ENCODE measurements at regions not wholly inside any gene's neighbourhood (a gene's known extent, or its start where the extent isn't known, plus 50 kb on each side); places are given as distances from the start of the nearest gene placed in this dataset.

DNA sequence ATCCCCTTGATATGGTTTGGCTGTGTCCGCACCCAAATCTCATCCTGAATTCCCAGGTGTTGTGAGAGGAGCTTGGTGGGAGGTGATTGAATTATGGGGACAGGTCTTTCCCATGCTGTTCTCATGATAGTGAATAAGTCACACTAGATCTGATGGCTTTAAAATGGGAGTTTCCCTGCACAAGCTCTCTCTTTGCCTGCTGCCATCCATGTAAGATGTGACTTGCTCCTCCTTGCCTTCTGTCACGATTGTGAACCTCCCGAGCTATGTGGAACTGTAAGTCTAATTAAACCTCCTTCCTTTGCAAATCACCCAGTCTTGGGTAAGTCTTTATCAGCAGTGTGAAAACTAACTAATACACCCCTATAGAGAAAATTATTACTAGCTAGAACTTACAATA is 959.5 kb upstream of the ADGRL2 start:
- DNase-seq: no peak

DNA sequence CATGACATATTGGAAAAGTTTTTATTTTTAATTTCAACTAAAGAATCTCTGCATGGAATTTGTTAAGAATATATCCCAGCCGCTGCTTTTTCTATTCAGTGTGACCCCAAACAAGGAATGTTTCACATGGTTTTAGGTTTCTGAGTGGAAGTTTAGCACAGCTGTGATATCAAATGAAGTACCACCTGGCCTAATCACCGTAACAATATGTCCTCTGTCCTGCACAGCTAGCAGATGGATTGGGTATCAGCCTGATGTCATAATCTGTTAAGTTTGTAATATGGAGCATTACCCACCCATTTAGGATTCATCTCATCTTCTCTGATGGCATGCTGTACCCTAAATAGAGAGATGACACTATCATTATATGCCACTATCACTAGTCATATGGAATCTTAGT is 963.7 kb upstream of the ADGRL2 start:
- no peak for DNase-seq

DNA sequence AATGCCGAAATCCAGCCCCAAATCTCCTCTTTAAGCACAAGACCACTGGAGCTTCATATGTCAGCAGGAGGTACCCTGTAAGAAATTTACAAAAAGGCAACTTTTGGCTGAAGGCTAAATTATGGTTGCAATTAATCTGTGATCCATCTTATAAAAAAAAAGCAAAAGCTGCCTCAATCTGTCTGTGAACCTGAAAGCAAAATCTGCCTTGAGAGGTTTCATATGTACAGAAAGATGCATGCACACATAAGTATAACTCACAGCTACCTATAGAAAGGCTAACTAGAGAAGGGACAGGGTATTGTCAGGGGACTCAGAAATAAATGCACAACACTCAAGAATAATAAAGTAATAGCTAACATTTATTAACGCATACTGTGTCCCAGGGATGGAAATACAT is 964.2 kb upstream of the ADGRL2 start:
- DNase-seq: no peak

DNA sequence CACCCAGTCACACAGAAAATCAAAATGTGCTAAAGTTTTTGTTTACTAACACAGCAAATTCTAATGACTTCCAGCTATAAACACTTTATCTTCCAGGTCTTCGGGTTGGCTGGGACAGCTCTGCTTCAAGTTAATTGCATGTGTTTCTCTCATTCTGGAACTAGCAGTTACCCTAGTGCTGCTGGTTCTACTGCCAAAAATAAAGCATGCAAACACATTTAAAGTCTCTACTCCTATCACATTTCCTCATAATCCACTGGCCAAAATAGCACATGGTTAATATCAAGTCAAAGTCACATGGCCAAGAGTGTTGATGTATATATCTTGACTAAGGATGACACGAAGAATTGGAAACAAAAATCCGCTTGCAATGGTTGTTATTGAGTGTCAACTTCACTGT is 973.1 kb upstream of the ADGRL2 start:
- DNase-seq: no peak

DNA sequence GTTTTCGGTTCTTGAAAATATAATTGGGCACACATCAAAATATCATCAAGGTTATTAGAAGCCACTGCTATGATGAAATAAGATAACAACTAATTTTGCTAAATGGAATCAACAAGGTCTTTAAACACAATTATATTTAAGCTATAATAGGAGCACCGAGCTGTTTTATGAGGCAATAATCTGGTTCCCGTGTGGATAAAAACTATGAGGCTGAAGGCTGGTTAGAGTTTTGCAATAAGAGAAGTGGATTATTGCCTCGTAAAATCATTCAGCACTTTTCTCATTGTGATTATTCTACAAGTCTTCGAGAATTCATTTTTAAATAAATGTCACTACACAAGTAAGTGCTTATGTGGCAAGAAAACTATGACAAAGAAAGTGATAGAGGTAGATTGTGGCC is 975.7 kb upstream of the ADGRL2 start:
- no peak for DNase-seq

DNA sequence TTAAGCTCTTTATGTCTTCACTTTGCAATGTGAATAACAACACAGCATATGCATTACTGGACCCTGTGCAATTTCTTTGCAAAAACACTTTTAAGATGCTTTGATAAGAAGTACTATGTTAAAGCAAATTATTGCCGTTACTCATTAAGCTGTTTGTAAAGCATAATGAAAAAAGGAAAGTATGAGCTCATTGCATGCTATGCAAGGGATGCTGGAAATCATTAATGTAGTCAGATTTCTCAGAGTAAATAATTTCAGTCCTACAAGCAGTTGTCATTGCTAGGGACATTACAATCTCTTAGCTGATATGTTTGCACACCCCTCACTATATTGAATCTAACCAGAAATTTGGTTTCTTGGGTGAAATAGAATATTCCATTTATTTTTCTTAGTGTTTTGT is 982.5 kb upstream of the ADGRL2 start:
- no peak for DNase-seq

DNA sequence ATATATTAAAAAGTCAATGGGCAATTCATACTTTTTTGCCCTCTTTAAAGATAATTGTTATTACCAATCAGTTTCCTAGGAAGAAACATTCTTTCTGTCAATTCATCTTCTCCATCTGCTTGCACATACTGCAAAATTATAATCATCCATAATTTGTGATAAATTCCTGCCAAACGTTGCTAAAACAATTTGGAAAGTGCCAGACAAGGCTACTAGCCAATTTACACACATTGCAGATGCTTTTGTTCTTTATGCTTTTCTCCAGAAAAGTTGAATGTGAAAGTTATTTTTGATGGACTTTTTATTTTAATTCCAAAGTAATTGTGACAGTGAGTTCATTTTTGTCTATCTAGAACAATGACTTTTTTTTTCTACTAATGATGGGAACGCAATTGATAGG is 992.8 kb upstream of the ADGRL2 start:
- peak in 1 of 2 donors; percentile 3 for DNase-seq

DNA sequence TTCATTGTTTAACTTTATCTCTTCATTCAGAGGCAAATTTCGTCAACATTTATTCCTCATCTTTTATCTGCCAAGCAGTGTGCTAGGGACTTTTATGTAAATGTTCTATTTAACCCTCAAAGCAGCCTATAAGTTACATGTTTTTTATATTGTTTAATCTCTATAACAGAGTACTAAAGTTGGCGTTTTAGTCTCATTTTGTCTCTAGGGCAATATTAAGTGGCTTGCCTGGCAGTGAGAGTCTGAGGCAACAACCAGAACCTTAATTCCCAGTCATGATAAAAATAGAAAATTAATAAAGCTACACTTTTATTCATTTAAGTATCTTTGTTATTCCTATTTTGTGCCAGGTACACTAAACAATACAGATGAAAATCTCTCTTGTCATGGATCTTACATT is 994.3 kb upstream of the ADGRL2 start:
- DNase-seq: no peak

DNA sequence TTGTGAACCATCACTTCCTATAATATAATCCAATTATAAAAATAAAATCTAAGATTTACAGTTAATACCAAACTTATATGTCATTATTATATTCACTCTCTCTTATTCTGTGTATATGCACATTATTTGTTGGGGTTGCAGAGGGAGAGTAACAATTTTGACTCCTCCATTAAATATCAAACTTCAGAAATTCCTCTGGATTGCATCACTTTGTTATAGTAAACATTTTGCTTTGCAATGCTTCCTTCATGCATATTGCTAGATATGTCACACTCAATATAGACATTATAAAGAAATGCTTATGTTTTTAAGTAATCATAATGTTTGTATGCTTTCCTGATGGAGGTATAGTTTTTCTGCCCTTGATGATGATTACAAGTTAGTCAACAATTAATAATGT is 999.0 kb upstream of the ADGRL2 start:
- DNase-seq: no peak

DNA sequence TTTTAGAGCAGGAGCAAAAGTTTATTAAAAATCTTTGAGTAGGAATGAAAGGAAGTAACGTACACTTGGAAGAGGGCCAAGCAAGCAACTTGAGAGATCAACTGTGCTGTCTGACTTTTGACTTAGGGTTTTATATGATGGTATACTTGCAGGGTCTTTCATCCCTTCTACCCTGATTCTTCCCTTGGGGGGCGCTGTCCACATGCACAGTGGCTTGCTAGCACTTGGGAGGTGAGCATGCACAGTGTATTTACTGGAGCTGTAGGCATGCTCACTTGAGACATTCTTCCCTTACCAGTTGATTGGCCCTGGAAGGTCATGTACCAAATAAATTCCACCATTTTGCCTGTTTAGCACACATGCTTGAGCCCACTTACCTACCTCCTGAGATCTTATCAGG is 1001.3 kb upstream of the ADGRL2 start:
- DNase-seq: no peak

DNA sequence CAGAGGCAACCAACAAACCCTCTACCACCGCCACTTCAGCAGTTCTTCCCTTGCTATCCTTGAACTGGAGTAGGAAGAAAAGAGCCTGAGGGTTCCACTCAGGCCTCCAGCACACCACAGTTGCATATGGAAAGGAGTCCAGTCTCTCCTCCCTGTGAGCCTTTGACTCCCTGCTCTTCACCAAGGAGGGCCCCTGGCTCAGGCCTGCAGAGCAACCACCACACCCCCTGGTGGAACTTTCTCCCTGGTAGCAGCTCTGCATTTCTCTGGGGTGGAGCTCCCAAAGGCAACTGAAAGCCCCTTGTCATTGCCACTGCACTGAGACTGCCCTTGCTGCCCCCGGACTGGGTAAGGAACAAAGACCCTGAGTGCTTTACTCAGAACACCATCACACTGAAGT is 1021.5 kb upstream of the ADGRL2 start:
- DNase-seq: no peak

DNA sequence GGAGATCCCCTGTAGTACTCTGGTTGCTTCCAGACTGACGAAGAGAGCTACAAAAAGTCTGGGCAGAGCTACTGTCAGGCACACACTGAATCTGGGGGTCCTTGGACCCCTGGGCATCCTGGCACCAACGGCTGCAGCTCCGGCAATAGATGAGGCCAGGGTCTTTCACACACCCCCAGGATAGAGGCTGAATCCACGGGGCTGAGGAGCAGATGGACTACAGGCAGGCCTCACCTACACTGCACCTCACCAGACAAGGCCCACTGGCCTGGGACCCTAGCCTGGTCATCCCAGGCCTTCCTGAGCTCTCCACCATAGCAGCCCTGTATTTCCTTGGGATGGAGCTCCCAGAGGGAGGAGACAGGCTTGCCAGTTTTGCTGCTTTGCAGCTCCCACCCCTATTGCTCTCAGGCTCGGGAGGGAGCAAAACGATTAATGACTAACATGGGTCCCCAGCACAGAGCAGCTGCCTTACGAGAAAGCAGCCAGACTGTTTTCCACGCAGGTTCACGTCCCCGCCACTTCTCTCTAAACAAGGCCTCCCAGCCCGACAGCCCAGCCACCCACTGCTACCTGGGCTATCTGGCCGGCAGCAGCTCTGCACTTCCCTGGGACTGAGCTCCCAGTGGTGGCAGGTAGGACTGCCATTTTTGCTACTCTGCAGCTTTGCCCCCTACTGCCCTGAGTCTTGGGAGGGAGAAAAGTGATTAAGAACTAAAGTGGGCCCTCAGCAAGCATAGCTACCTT is 1022.5 kb upstream of the ADGRL2 start:
- DNase-seq: no peak

DNA sequence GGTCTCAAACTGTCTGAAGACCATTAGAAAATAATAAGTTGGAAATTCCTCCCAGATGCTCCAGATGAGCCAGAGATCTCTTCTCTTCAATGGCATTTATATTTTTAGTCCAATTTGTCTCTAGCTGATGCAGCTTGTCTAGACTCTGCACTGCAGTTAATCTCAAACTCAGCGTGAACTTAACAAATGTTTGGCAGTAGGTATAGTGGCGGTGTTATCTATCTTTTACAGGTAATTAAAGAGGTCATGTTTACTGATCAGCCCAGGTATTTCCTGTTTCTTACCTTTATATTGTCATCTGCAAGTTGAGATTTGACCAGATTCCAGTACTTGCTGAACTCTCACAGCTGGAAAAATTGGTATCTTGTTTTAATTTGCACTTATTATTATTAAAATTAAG is 1024.5 kb upstream of the ADGRL2 start:
- DNase-seq: no peak

DNA sequence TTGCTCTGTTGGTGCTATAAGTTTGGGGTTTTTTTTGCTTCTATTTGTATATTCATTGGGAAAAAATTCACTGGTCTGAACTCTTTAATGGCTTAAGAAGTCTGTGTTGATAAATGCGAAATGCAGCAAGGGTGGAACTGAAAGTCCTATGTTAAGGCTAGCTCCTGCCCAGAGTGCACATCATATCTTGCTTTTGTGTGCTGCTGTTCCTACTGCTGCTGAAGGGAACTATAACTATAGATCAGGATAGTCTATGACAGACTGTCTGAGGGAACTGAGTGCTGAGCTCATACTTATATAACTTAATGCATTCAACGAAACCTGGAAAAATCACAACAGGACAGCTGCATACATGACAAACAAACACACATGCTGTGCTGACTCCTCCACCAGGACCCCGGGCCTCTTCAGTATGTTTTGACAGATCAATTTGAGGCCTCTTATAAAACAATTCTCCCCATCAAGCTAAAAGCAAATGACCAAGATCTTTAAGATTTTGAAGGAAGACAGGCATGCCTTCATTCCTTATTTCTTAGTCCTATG is 1031.5 kb upstream of the ADGRL2 start:
- DNase-seq: no peak

DNA sequence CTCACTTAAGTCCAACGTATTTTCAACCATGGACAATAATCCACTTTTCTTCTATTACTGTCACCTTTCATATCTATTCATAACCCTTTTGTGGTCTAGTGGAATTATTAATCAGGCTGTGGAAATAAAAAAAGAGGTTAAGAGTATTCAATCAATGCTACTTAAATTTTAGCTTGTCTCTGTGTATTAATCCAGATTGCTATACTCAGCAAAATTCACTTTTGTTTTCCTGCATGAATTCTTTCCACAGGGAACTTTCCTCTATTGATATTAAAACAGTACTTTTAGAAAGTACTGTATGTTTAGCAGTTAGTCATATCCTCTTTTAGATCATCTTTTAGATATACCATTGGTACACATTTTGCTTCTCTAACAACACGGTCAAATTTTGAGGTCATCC is 1033.0 kb upstream of the ADGRL2 start:
- no peak for DNase-seq

DNA sequence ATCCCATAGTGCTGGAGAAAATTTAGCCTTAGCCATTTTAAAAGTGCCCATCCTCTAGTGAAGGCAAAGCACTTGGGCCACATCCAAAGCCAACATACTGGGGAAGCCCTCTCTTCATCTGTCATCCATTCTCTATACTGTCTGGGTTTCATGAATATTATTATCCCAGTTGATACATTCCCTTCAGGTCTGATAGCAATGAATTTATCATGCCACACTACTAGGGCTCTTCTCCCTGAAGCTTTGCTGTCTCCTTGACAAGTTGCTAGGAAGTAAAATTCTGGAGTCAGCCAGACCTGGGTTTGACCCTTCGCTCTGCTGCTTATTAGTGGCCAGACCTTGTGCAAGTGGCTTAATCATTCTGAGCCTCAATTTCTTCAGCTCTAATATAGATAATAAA is 1041.4 kb upstream of the ADGRL2 start:
- no peak for DNase-seq

DNA sequence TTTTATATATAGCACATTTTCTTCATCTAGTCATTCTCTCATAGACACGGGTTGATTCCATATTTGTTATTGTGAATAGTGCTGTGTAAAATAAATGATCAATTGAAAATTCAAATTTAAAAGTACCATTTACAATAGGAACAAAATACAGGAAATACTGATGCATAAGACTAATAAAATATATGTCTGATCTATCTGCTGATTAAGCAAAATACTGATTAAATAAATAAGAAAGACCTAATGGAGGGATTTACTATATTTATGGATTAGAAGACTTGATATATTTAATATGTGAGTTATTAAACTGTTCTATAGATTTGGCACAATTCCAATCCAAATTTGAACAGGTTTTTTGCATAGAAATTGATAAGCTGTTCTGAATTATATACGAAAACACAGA is 1044.8 kb upstream of the ADGRL2 start:
- no peak for DNase-seq

DNA sequence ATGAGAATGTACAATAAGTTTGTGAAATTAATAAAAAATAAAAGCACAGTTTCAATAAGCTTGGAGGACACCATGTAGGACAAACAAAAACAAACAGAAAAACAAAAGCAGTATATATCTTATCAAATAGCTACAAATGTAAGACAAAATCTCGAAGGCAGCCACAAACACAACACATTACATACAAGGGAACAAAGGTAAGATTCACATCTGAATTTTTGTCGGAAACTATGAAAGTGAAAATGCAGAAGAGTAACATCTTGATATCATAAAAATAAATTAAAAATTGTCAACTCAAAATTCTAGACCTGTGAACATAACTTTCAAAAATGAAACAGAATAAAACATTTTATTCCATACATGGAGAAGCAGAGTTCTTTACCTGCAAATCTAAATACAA is 1049.5 kb upstream of the ADGRL2 start:
- no peak for DNase-seq

DNA sequence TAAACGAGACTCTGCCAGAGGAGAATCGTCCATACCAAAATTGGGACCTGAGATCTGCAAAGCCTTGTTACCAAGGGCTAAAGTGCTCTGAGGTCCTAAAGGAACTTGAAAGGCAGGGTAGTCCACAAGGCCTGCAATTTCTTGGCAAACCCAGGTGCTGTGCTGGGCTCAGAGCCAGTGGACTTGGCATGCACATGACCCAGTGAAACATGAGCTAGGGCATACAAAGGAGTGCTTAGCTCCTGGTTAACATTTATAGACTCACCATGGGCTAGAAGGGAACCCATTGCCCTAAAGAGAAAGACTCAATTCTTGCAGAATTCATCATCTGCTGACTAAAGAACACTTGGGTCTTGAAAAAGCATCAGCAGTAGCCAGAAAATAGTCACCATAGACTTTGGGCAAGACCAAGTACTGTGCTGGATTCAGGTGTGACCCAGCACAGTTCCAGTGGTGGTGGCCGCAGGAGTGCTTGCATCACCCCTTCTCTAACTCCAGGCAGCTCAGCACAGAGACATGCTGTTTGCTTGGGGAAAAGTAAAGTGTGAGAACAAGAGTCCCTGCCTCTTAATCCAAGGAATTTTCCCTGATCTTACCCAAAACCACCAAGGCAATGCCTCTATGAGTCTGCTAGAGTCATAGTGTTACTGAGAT is 1069.4 kb upstream of the ADGRL2 start:
- DNase-seq: no peak

DNA sequence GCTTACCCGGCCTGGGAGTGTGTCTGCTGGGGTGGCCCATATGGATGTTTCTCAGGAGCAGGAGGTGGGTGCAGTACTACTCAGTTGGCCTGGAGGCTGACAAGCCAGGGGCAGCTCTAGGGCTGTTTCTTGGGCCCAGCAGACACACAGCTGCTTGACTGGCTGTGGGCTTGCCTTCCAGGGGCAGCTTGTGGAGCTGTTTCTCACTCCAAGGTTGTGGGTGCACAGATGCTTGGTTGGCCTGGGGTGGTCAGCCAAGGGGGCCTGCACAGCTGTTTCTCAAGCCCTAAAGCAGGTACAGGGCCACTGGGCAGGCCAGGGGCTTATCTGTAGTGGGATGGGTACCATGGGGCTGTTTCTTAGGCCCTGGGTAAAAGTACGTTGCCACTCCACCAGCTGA is 1078.1 kb upstream of the ADGRL2 start:
- no peak for DNase-seq

DNA sequence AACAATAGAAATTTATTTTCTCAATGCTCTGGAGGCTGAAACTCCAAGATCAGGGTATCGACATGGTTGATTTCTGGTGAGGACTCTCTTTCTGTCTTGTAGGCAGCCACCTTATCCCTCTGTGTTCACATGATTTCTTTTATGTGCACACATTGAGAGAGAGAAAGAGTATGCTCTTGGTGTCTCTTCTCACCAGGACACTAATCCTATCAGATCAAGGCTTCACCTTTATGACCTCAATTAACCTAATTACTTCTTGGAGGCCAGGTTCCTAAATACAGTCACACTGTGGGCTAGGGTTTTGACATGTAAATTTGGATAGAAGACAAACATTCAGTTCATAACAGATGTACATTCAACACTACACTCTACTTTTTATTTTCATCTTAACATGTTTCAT is 1094.2 kb upstream of the ADGRL2 start:
- DNase-seq: no peak

DNA sequence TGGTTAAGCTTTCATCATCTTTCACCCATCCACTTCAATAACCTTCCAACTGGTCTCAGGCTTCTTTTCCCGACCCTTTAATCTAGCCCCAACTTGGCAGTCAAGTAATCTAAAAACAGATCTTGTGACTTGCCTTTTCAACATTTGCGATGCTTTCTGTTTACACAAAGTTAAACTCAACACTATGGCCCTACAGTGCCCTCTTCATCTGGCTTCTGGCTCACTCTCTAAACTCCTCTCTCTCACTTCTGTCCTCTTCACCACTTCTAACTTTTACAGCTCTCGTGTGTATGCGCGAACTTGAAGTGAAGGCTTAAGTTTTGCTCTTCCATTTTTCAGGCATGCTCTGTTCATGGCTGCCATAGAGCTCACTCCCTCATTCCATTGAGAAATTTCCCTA is 1122.3 kb upstream of the ADGRL2 start:
- DNase-seq: no peak

DNA sequence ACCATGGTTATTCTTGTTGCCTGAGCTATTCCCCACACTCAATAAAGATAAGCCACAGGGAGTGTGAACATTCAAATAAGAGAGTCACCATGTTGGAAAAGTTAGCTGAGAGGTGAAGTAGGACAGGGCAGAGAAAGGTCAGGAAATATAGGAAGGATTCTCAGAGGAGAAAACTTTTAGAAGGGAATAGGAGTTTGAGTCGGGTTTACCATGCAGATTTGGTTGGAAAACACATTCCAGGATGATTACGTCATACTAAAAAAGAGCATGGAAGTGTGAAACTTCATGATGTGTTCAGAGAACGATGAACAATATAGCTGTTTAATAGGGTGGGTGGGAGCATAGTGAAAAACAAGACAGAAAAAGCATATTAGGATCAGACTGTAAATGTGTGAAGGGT is 1125.3 kb upstream of the ADGRL2 start:
- DNase-seq: no peak

DNA sequence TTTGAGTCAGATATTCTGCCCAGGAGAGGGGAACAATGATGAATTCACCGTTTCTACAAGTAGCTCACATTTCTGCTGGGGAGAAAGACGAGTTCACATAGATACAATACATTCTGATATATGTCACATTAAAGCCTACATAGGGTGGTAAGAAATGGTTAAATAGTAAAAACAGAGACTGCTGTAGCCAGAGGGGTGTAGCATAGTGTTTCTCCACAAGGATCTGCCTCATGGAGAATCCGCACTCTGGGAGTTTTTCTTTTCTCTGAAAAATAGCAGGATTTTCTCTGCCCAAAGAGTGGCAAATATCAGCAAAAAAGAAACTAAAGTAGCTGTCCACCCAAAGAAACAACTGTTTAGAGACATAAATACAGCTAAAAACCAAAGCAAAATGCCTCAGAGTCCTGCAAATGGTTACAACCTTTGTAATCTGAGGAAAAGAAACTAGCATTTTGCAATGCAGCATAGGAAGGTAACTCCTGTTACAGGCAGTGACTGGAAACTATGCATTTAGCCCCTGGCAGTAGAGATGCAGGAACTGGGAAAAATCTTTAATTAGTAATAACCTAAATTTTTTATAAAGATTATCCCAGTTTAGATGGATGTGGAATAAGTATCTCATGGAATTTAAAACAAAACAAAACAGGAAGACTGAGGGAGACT is 1126.7 kb upstream of the ADGRL2 start:
- no peak for DNase-seq
